Activated CD4-positive, alpha-beta T cell treated with anti-CD3 and anti-CD28 coated beads, Interleukin-2, amount 10 ng/mL, durations not matched to agents 7 days and 5 days (primary cell): ENCODE measurements at regions not wholly inside any gene's neighbourhood (a gene's known extent, or its start where the extent isn't known, plus 50 kb on each side); places are given as distances from the start of the nearest gene placed in this dataset.

Source experiments
- CTCF ChIA-PET: fragments of 350-600 bp; sonication (Branson Sonifier 250); formaldehyde crosslinking; loops from one replicate; lab custom pipeline; 2021; ENCODE audit warnings: antibody characterized with exemption; lab: Charles Lee
- POLR2A ChIA-PET: fragments of 350-600 bp; sonication (Branson Sonifier 250); formaldehyde crosslinking; loops from one replicate; lab custom pipeline; 2021; ENCODE audit warnings: antibody characterized with exemption; lab: Charles Lee
- DNase-seq: peaks from one replicate; pipeline ENCODE4 v3.0.0-alpha.2; 2020
- H3K27ac Mint-ChIP-seq: one replicate; pipeline ENCODE4 v1.8.0; 2021; ENCODE audit warnings: mild to moderate bottlenecking, moderate library complexity, mixed read lengths
- H3K27me3 Mint-ChIP-seq: one replicate; pipeline ENCODE4 v1.8.0; 2021; ENCODE audit warnings: mixed read lengths
- H3K36me3 Mint-ChIP-seq: one replicate; pipeline ENCODE4 v1.8.0; 2021; ENCODE audit warnings: low read depth, mixed read lengths
- H3K4me1 Mint-ChIP-seq: one replicate; pipeline ENCODE4 v1.8.0; 2021; ENCODE audit warnings: mixed read lengths
- H3K4me3 Mint-ChIP-seq: one replicate; pipeline ENCODE4 v1.8.0; 2021; ENCODE audit warnings: mild to moderate bottlenecking, moderate library complexity, mixed read lengths
- H3K9me3 Mint-ChIP-seq: one replicate; pipeline ENCODE4 v1.8.0; 2021; ENCODE audit warnings: mixed read lengths

GRCh38 chr12:28975564-28976340, 173.3 kb upstream of the FAR2 start:
- Mint-ChIP-seq H3K9me3 (no peaks in the 10 kb centered on the region), H3K27me3 (no peaks in the 10 kb centered on the region), H3K27ac (no peak overlapping the region), H3K4me1 (no peaks in the 10 kb centered on the region), H3K4me3 (no peak overlapping the region), H3K36me3 (no peaks in the 10 kb centered on the region)
- POLR2A ChIA-PET = no interaction called here
- CTCF ChIA-PET = no interaction called here
- no peak for DNase-seq

- ChIA-PET CTCF (no interaction called here), POLR2A (no interaction called here)
- no peaks in the 10 kb centered on the region for H3K4me1 Mint-ChIP-seq
- no peak for DNase-seq
- no peak overlapping the region for H3K27ac Mint-ChIP-seq
- no peaks in the 10 kb centered on the region for H3K36me3 Mint-ChIP-seq
- no peak overlapping the region for H3K4me3 Mint-ChIP-seq
- H3K9me3 Mint-ChIP-seq = no peaks in the 10 kb centered on the region
- H3K27me3 Mint-ChIP-seq = peaks cover 2% of the 10 kb centered on the region
Observed at GRCh38 chr12:28980436-28980835, 168.6 kb upstream of the FAR2 start.

GRCh38 chr12:28987538-28988324, 161.3 kb upstream of the FAR2 start:
- H3K9me3 Mint-ChIP-seq = no peaks in the 10 kb centered on the region
- POLR2A ChIA-PET = no interaction called here
- H3K4me3 Mint-ChIP-seq = no peak overlapping the region
- no peak for DNase-seq
- H3K27me3 Mint-ChIP-seq = peaks cover 10% of the 10 kb centered on the region
- H3K4me1 Mint-ChIP-seq = no peaks in the 10 kb centered on the region
- H3K36me3 Mint-ChIP-seq = no peaks in the 10 kb centered on the region
- CTCF ChIA-PET = no interaction called here
- H3K27ac Mint-ChIP-seq = no peak overlapping the region

GRCh38 chr12:28988325-28988704, 160.8 kb upstream of the FAR2 start:
- peaks cover 10% of the 10 kb centered on the region for H3K27me3 Mint-ChIP-seq
- ChIA-PET POLR2A (no interaction called here), CTCF (no interaction called here)
- H3K4me1 Mint-ChIP-seq = no peaks in the 10 kb centered on the region
- no peak for DNase-seq
- no peak overlapping the region for H3K4me3 Mint-ChIP-seq
- no peaks in the 10 kb centered on the region for H3K9me3 Mint-ChIP-seq
- H3K36me3 Mint-ChIP-seq = no peaks in the 10 kb centered on the region
- H3K27ac Mint-ChIP-seq = no peak overlapping the region

- no peak overlapping the region for H3K4me3 Mint-ChIP-seq
- no peak overlapping the region for H3K27ac Mint-ChIP-seq
- ChIA-PET CTCF (no interaction called here), POLR2A (no interaction called here)
- H3K27me3 Mint-ChIP-seq = peaks cover 8% of the 10 kb centered on the region
- H3K4me1 Mint-ChIP-seq = no peaks in the 10 kb centered on the region
- H3K9me3 Mint-ChIP-seq = no peaks in the 10 kb centered on the region
- no peak for DNase-seq
- no peaks in the 10 kb centered on the region for H3K36me3 Mint-ChIP-seq
Observed at GRCh38 chr12:28991626-28992025, 157.5 kb upstream of the FAR2 start.

- POLR2A ChIA-PET = no interaction called here
- no peak overlapping the region for H3K27ac Mint-ChIP-seq
- no peaks in the 10 kb centered on the region for H3K36me3 Mint-ChIP-seq
- H3K27me3 Mint-ChIP-seq = peaks cover 4% of the 10 kb centered on the region
- H3K9me3 Mint-ChIP-seq = no peaks in the 10 kb centered on the region
- no peaks in the 10 kb centered on the region for H3K4me1 Mint-ChIP-seq
- CTCF ChIA-PET = no interaction called here
- DNase-seq = no peak
- H3K4me3 Mint-ChIP-seq = no peak overlapping the region
Observed at GRCh38 chr12:28993720-28994119, 155.4 kb upstream of the FAR2 start.

GRCh38 chr12:28994179-28994715, 154.8 kb upstream of the FAR2 start:
- Mint-ChIP-seq H3K27ac (no peak overlapping the region), H3K4me3 (no peak overlapping the region), H3K9me3 (no peaks in the 10 kb centered on the region), H3K4me1 (no peaks in the 10 kb centered on the region), H3K27me3 (peaks cover 4% of the 10 kb centered on the region), H3K36me3 (no peaks in the 10 kb centered on the region)
- no peak for DNase-seq
- ChIA-PET CTCF (no interaction called here), POLR2A (no interaction called here)

GRCh38 chr12:28996688-28997087, 152.4 kb upstream of the FAR2 start:
- no peaks in the 10 kb centered on the region for H3K36me3 Mint-ChIP-seq
- CTCF ChIA-PET = interaction anchor here (0.6 kb wide), 1 partner anchor 283 kb away, joined by 3 read pairs; no protein-coding TSS in a partner anchor
- H3K4me3 Mint-ChIP-seq = no peak overlapping the region
- no peaks in the 10 kb centered on the region for H3K9me3 Mint-ChIP-seq
- DNase-seq = no peak
- no peak overlapping the region for H3K27ac Mint-ChIP-seq
- no peaks in the 10 kb centered on the region for H3K4me1 Mint-ChIP-seq
- peaks cover 2% of the 10 kb centered on the region for H3K27me3 Mint-ChIP-seq
- POLR2A ChIA-PET = no interaction called here

- no peak for DNase-seq
- Mint-ChIP-seq H3K9me3 (no peaks in the 10 kb centered on the region), H3K4me3 (no peak overlapping the region), H3K27me3 (peaks cover 3% of the 10 kb centered on the region), H3K27ac (no peak overlapping the region), H3K36me3 (no peaks in the 10 kb centered on the region), H3K4me1 (no peaks in the 10 kb centered on the region)
- ChIA-PET POLR2A (no interaction called here), CTCF (no interaction called here)
Observed at GRCh38 chr12:28998662-28999120, 150.4 kb upstream of the FAR2 start.

- H3K4me1 Mint-ChIP-seq = no peaks in the 10 kb centered on the region
- H3K36me3 Mint-ChIP-seq = no peaks in the 10 kb centered on the region
- H3K4me3 Mint-ChIP-seq = no peak overlapping the region
- no peak overlapping the region for H3K27ac Mint-ChIP-seq
- no peaks in the 10 kb centered on the region for H3K9me3 Mint-ChIP-seq
- no peak for DNase-seq
- CTCF ChIA-PET = no interaction called here
- POLR2A ChIA-PET = no interaction called here
- peaks cover 5% of the 10 kb centered on the region for H3K27me3 Mint-ChIP-seq
Observed at GRCh38 chr12:29004066-29004935, 144.8 kb upstream of the FAR2 start.

- CTCF ChIA-PET = no interaction called here
- Mint-ChIP-seq H3K36me3 (no peaks in the 10 kb centered on the region), H3K9me3 (no peaks in the 10 kb centered on the region), H3K27me3 (peaks cover 5% of the 10 kb centered on the region), H3K4me3 (no peak overlapping the region), H3K4me1 (no peaks in the 10 kb centered on the region), H3K27ac (no peak overlapping the region)
- no peak for DNase-seq
- POLR2A ChIA-PET = no interaction called here
Observed at GRCh38 chr12:29004936-29005304, 144.2 kb upstream of the FAR2 start.

- no peak overlapping the region for H3K27ac Mint-ChIP-seq
- H3K9me3 Mint-ChIP-seq = no peaks in the 10 kb centered on the region
- DNase-seq = no peak
- ChIA-PET POLR2A (no interaction called here), CTCF (no interaction called here)
- H3K36me3 Mint-ChIP-seq = no peaks in the 10 kb centered on the region
- peaks cover 2% of the 10 kb centered on the region for H3K27me3 Mint-ChIP-seq
- no peak overlapping the region for H3K4me3 Mint-ChIP-seq
- H3K4me1 Mint-ChIP-seq = no peaks in the 10 kb centered on the region
Observed at GRCh38 chr12:29008786-29009185, 140.3 kb upstream of the FAR2 start.
